ENCODE measurements at regions not wholly inside any gene's neighbourhood (a gene's known extent, or its start where the extent isn't known, plus 50 kb on each side); places are given as distances from the start of the nearest gene placed in this dataset.

DNA sequence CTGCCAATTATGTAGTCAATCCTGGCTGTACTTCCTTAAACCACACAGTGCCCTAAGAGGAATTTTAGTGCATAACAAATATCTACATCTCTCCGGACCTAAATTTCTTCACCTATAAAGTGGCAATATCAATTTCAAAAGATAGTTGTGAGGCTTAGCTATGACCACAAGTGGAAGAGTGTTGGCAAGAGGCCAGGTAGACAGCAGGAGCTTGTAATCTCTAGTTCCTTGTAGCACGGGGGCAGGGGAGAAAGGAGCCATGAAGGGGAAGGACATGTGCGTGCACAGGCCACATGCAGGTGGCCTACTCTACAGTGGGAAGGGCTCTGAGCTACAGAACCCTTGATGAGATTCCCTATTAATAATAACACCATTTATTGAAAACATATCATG is 269.7 kb downstream of the ABHD5 start:
- no peaks in the 10 kb centered on the region for H4K20me1 ChIP-seq (ENCODE audit: insufficient read depth, low read length)
- H3K4me3 ChIP-seq (ENCODE audit: low read depth, low read length, poor library complexity, severe bottlenecking), result no peak overlapping the region
- TF ChIP-seq EZH2 (IDR thresholded peaks at IDR 0.05; ENCODE audit: borderline replicate concordance, low read length), result no peak
- TF ChIP-seq, protein P1, sequence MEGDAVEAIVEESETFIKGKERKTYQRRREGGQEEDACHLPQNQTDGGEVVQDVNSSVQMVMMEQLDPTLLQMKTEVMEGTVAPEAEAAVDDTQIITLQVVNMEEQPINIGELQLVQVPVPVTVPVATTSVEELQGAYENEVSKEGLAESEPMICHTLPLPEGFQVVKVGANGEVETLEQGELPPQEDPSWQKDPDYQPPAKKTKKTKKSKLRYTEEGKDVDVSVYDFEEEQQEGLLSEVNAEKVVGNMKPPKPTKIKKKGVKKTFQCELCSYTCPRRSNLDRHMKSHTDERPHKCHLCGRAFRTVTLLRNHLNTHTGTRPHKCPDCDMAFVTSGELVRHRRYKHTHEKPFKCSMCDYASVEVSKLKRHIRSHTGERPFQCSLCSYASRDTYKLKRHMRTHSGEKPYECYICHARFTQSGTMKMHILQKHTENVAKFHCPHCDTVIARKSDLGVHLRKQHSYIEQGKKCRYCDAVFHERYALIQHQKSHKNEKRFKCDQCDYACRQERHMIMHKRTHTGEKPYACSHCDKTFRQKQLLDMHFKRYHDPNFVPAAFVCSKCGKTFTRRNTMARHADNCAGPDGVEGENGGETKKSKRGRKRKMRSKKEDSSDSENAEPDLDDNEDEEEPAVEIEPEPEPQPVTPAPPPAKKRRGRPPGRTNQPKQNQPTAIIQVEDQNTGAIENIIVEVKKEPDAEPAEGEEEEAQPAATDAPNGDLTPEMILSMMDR (IDR thresholded peaks at IDR 0.05; ENCODE audit: low read length), result no peak
- no peak overlapping the region for H3K4me2 ChIP-seq (ENCODE audit: low read length)
- H3K79me2 ChIP-seq (ENCODE audit: insufficient read depth, low read length), result no peaks in the 10 kb centered on the region
- no peak overlapping the region for H2AFZ ChIP-seq (ENCODE audit: low read length)
- no peak overlapping the region for H3K9ac ChIP-seq (ENCODE audit: low read length)
- H3K27ac ChIP-seq (ENCODE audit: low read depth, low read length, poor library complexity, severe bottlenecking), result no peak overlapping the region
- H3K27me3 ChIP-seq (ENCODE audit: insufficient read depth, low read length), result 0 out of 2 replicates have a peak, but pooled peaks cover 2% of the 10 kb centered on the region
- no peaks in the 10 kb centered on the region for H3K9me3 ChIP-seq (ENCODE audit: low read length)
- no peaks in the 10 kb centered on the region for H3K9me2 ChIP-seq (ENCODE audit: low read depth, low read length)
- no peaks in the 10 kb centered on the region for H3F3A ChIP-seq (ENCODE audit: insufficient read depth, low read length)
- no peaks in the 10 kb centered on the region for H3K4me1 ChIP-seq (ENCODE audit: insufficient read depth, low read length, severe bottlenecking)
- no peaks in the 10 kb centered on the region for H3K36me3 ChIP-seq (ENCODE audit: insufficient read depth, low read length)

DNA sequence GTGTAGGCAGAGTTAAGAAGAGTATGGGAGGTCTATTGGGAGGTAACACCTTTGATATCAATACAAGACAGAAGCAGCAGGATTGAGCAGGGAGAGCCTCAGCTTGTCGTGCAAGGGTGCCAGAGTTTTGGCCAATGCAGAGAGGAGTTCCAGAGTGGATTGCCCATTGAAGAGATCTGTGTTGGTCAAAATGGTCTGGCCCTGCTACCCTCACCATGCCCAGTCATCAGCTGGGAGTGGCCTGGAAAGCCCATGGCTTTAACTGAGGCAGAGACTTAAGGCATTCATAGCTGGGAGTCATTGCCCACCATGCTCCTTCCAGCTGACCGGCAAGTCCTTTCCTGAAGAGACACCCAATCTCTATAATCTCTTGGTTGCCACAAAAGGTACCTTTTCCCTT is 271.3 kb downstream of the ABHD5 start:
- H4K20me1 ChIP-seq (ENCODE audit: insufficient read depth, low read length), result no peaks in the 10 kb centered on the region

DNA sequence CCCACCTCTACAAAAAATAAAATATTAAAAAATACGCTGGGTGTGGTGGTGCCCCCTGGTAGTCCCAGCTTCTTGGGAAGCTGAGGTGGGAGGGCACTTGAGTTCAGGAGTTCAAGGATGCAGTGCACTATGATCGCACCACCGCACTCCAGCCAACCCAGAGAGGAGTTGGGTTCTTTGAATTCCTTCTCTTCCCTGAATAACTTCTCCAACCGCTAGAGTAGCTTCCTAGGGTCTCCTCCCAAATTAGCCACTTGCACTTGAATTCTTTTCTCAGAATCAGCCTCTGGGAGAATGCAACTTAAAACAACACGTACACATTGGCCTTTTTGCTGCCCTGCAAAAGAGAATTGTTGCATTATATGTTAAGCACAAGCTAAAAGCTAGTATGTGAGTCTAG is 272.5 kb downstream of the ABHD5 start:
- no peaks in the 10 kb centered on the region for H3K9me3 ChIP-seq (ENCODE audit: low read length)
- no peak overlapping the region for H3K4me2 ChIP-seq (ENCODE audit: low read length)
- no peaks in the 10 kb centered on the region for H3K9me2 ChIP-seq (ENCODE audit: low read depth, low read length)
- H2AFZ ChIP-seq (ENCODE audit: low read length), result no peak overlapping the region
- TF ChIP-seq EZH2 (IDR thresholded peaks at IDR 0.05; ENCODE audit: borderline replicate concordance, low read length), result no peak
- TF ChIP-seq, protein P1 (IDR thresholded peaks at IDR 0.05; ENCODE audit: low read length), result no peak
- no peaks in the 10 kb centered on the region for H4K20me1 ChIP-seq (ENCODE audit: insufficient read depth, low read length)
- H3K4me3 ChIP-seq (ENCODE audit: low read depth, low read length, poor library complexity, severe bottlenecking), result no peak overlapping the region
- H3K27me3 ChIP-seq (ENCODE audit: insufficient read depth, low read length), result peaks cover 5% of the 10 kb centered on the region; the same call in 1 of the 2 replicates
- no peaks in the 10 kb centered on the region for H3K4me1 ChIP-seq (ENCODE audit: insufficient read depth, low read length, severe bottlenecking)
- H3K36me3 ChIP-seq (ENCODE audit: insufficient read depth, low read length), result no peaks in the 10 kb centered on the region
- H3K79me2 ChIP-seq (ENCODE audit: insufficient read depth, low read length), result no peaks in the 10 kb centered on the region
- no peak overlapping the region for H3K27ac ChIP-seq (ENCODE audit: low read depth, low read length, poor library complexity, severe bottlenecking)
- no peak overlapping the region for H3K9ac ChIP-seq (ENCODE audit: low read length)
- H3F3A ChIP-seq (ENCODE audit: insufficient read depth, low read length), result no peaks in the 10 kb centered on the region

More for the DNA sequence above, 271.3 kb downstream of the ABHD5 start:
- no peak overlapping the region for H3K4me2 ChIP-seq (ENCODE audit: low read length)
- H2AFZ ChIP-seq (ENCODE audit: low read length), result no peak overlapping the region
- H3K79me2 ChIP-seq (ENCODE audit: insufficient read depth, low read length), result no peaks in the 10 kb centered on the region
- H3K9ac ChIP-seq (ENCODE audit: low read length), result no peak overlapping the region
- H3K9me2 ChIP-seq (ENCODE audit: low read depth, low read length), result no peaks in the 10 kb centered on the region
- TF ChIP-seq, protein P1 (IDR thresholded peaks at IDR 0.05; ENCODE audit: low read length), result no peak
- TF ChIP-seq EZH2 (IDR thresholded peaks at IDR 0.05; ENCODE audit: borderline replicate concordance, low read length), result no peak
- H3K36me3 ChIP-seq (ENCODE audit: insufficient read depth, low read length), result no peaks in the 10 kb centered on the region
- H3K27me3 ChIP-seq (ENCODE audit: insufficient read depth, low read length), result no peaks in the 10 kb centered on the region
- no peaks in the 10 kb centered on the region for H3K4me1 ChIP-seq (ENCODE audit: insufficient read depth, low read length, severe bottlenecking)
- no peaks in the 10 kb centered on the region for H3K9me3 ChIP-seq (ENCODE audit: low read length)
- H3K27ac ChIP-seq (ENCODE audit: low read depth, low read length, poor library complexity, severe bottlenecking), result no peak overlapping the region
- H3F3A ChIP-seq (ENCODE audit: insufficient read depth, low read length), result no peaks in the 10 kb centered on the region
- no peak overlapping the region for H3K4me3 ChIP-seq (ENCODE audit: low read depth, low read length, poor library complexity, severe bottlenecking)
